Heart left ventricle (tissue), 13 donors: ENCODE measurements at regions not wholly inside any gene's neighbourhood (a gene's known extent, or its start where the extent isn't known, plus 50 kb on each side); places are given as distances from the start of the nearest gene placed in this dataset.

Experiments used
- POLR2A ChIP-seq, 2 donors: fragments of 450-650 bp; IDR thresholded peaks; one replicate each; pipeline ENCODE4 v1.6.1; 2017; ENCODE audit warnings: antibody characterized with exemption in 2 of 2, mild to moderate bottlenecking in 2 of 2, moderate library complexity in 2 of 2
- TF ChIP-seq, protein P1 (sequence below), 12 donors: fragments of 200-600 bp; sonication (generic) in 4 of 12; IDR thresholded peaks; one replicate each; pipeline versions ENCODE4 v1.5.0 to v1.8.0; 2018 to 2022; ENCODE audit warnings: antibody characterized with exemption in 12 of 12, mild to moderate bottlenecking in 5 of 12
- donor health status: ischemic (EF 13 %, LVEDD 7.1; RV severe dilation, severe dysfunction).
- donor health status: DM: no; HTN: yes; CAD: no.
- donor health status: DM: no; HTN: no; CAD: no.
- donor health status: ischemic (EF 25% LVEDD 6.9; RV normal size, moderate dysfunction).
- donor health status: ischemic (EF 25% LVEDD 5.7; RV mildly dilated, moderate dysfunction).
- donor health status: ischemic (EF 35%, LVEDD 5.7; RV mildly dilated, moderate dysfunction).
- donor health status: nonischemic (EF 11% LVEDD 7.7; RV severe dilation, severe dysfunction).
- donor health status: DM: yes; HTN: yes; CAD: no.
- donor health status: PGD.
- donor health status: ischemic (EF 29% LVEDD 5.4; RV normal size, mild dysfunction).
- donor health status: nonischemic (EF 23%, LVEDD 6.1; RV moderate dilation, normal function).

DNA sequence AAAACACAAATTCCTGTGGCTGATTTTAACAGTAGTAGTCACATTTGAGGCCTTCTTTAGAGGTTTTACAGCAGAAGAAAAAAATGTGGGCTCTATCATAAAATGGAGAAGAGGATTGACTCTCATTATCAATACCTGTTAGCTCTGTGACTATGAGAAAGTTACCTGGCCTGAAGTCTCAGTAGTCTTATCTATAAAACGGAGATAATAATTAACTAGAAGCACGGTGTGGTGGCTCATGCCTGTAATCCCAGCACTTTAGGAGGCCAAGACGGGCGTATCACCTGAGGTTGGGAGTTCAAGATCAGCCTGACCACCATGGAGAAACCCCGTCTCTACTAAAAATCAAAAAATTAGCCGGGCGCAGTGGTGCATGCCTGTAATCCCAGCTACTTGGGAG is 90.4 kb upstream of the PLPPR4 start:
- TF ChIP-seq, protein P1, sequence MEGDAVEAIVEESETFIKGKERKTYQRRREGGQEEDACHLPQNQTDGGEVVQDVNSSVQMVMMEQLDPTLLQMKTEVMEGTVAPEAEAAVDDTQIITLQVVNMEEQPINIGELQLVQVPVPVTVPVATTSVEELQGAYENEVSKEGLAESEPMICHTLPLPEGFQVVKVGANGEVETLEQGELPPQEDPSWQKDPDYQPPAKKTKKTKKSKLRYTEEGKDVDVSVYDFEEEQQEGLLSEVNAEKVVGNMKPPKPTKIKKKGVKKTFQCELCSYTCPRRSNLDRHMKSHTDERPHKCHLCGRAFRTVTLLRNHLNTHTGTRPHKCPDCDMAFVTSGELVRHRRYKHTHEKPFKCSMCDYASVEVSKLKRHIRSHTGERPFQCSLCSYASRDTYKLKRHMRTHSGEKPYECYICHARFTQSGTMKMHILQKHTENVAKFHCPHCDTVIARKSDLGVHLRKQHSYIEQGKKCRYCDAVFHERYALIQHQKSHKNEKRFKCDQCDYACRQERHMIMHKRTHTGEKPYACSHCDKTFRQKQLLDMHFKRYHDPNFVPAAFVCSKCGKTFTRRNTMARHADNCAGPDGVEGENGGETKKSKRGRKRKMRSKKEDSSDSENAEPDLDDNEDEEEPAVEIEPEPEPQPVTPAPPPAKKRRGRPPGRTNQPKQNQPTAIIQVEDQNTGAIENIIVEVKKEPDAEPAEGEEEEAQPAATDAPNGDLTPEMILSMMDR (IDR thresholded peaks at IDR 0.05), result no peak
- TF ChIP-seq POLR2A (IDR thresholded peaks at IDR 0.05), result no peak
